ENCODE measurements at regions not wholly inside any gene's neighbourhood (a gene's known extent, or its start where the extent isn't known, plus 50 kb on each side); places are given as distances from the start of the nearest gene placed in this dataset.

- TF ChIP-seq CREB5 (CRISPR knock-in tag; IDR thresholded peaks at IDR 0.05; ENCODE audit: low read depth) (no peak), TCF4 (CRISPR knock-in tag; IDR thresholded peaks at IDR 0.05; ENCODE audit: borderline replicate concordance) (no peak), ZC3H10 (CRISPR knock-in tag; IDR thresholded peaks at IDR 0.05) (no peak), ESRRG (CRISPR knock-in tag; IDR thresholded peaks at IDR 0.05) (no peak)
- no peak for ATAC-seq
Observed at GRCh38 chr12:111085096-111085495, 164.7 kb upstream of the MYL2 start.

GRCh38 chr12:111084605-111085004 lies 164.2 kb upstream of the MYL2 start:
- ATAC-seq, result no peak
- TF ChIP-seq ZFP30 (CRISPR knock-in tag; IDR thresholded peaks at IDR 0.05), result no peak
- no peak for TF ChIP-seq ESRRG (CRISPR knock-in tag; IDR thresholded peaks at IDR 0.05)
- no peak for TF ChIP-seq POU6F1 (CRISPR knock-in tag; IDR thresholded peaks at IDR 0.05; ENCODE audit: borderline replicate concordance, low read depth)
- no peak for TF ChIP-seq CSDC2 (CRISPR knock-in tag; IDR thresholded peaks at IDR 0.05)
- TF ChIP-seq CREB5 (CRISPR knock-in tag; IDR thresholded peaks at IDR 0.05; ENCODE audit: low read depth), result no peak
- no peak for TF ChIP-seq ISL1 (CRISPR knock-in tag; IDR thresholded peaks at IDR 0.05)
- TF ChIP-seq CSRNP3 (CRISPR knock-in tag; IDR thresholded peaks at IDR 0.05), result no peak
- no peak for TF ChIP-seq ZNF565 (CRISPR knock-in tag; conservative IDR thresholded peaks at IDR 0.05; ENCODE audit: low read depth)
- TF ChIP-seq OSR1 (CRISPR knock-in tag; IDR thresholded peaks at IDR 0.05), result no peak
- TF ChIP-seq ZNF70 (CRISPR knock-in tag; IDR thresholded peaks at IDR 0.05), result no peak
- TF ChIP-seq SNAI2 (CRISPR knock-in tag; IDR thresholded peaks at IDR 0.05), result no peak
- TF ChIP-seq PATZ1 (CRISPR knock-in tag; IDR thresholded peaks at IDR 0.05; ENCODE audit: borderline replicate concordance), result no peak
- no peak for TF ChIP-seq ZFP3 (CRISPR knock-in tag; IDR thresholded peaks at IDR 0.05)
- no peak for TF ChIP-seq ARNTL (CRISPR knock-in tag; IDR thresholded peaks at IDR 0.05; ENCODE audit: borderline replicate concordance, low read depth)

GRCh38 chr12:111084158-111084557 lies 163.8 kb upstream of the MYL2 start:
- ATAC-seq, result no peak
- TF ChIP-seq CREB5 (CRISPR knock-in tag; IDR thresholded peaks at IDR 0.05; ENCODE audit: low read depth) (no peak), POU6F1 (CRISPR knock-in tag; IDR thresholded peaks at IDR 0.05; ENCODE audit: borderline replicate concordance, low read depth) (no peak), SNAI2 (CRISPR knock-in tag; IDR thresholded peaks at IDR 0.05) (no peak), CSDC2 (CRISPR knock-in tag; IDR thresholded peaks at IDR 0.05) (no peak), ZNF8 (CRISPR knock-in tag; IDR thresholded peaks at IDR 0.05) (no peak), TOX (CRISPR knock-in tag; IDR thresholded peaks at IDR 0.05; ENCODE audit: borderline replicate concordance) (no peak), PPARA (CRISPR knock-in tag; IDR thresholded peaks at IDR 0.05; ENCODE audit: borderline replicate concordance) (no peak), ZNF70 (CRISPR knock-in tag; IDR thresholded peaks at IDR 0.05) (no peak), ZFP30 (CRISPR knock-in tag; IDR thresholded peaks at IDR 0.05) (no peak), CSRNP3 (CRISPR knock-in tag; IDR thresholded peaks at IDR 0.05) (no peak), ESRRG (CRISPR knock-in tag; IDR thresholded peaks at IDR 0.05) (no peak), GLIS3 (CRISPR knock-in tag; IDR thresholded peaks at IDR 0.05) (no peak), TCF4 (CRISPR knock-in tag; IDR thresholded peaks at IDR 0.05; ENCODE audit: borderline replicate concordance) (no peak), ZC3H10 (CRISPR knock-in tag; IDR thresholded peaks at IDR 0.05) (no peak), ZNF565 (CRISPR knock-in tag; conservative IDR thresholded peaks at IDR 0.05; ENCODE audit: low read depth) (no peak)
